Mesenchymal stem cell (in vitro differentiated cells and primary cell): ENCODE measurements at regions not wholly inside any gene's neighbourhood (a gene's known extent, or its start where the extent isn't known, plus 50 kb on each side); places are given as distances from the start of the nearest gene placed in this dataset.
"Not testable (repeated sequence)": the region's sequence is repeated elsewhere in the genome, so short reads cannot be mapped to it uniquely, and the experiment has no call there.

ENCODE experiments used
- DNase-seq: peaks from one replicate; pipeline ENCODE4 v3.0.0-alpha.2; 2013
- H2AFZ ChIP-seq: one replicate; pipeline ENCODE4 v1.6.1; 2013; ENCODE audit warnings: low read depth, mild to moderate bottlenecking, control low read depth, inconsistent platforms, low read length, moderate library complexity
- H2AK5ac ChIP-seq: 2 replicates; pipeline ENCODE4 v1.6.1; 2013; ENCODE audit warnings: low read length, moderate library complexity, mild to moderate bottlenecking, inconsistent platforms; ENCODE audit not compliant: severe bottlenecking
- H2BK120ac ChIP-seq: one replicate; pipeline ENCODE4 v1.6.1; 2013; ENCODE audit warnings: low read depth, mild to moderate bottlenecking, inconsistent platforms, low read length, moderate library complexity
- H2BK12ac ChIP-seq, 2 experiments: one replicate each; pipeline ENCODE4 v1.6.1; 2013; ENCODE audit warnings: inconsistent platforms in 2 of 2, low read length in 2 of 2, mild to moderate bottlenecking in 2 of 2, moderate library complexity in 2 of 2, control low read depth in 1 of 2
- H2BK15ac ChIP-seq: one replicate; pipeline ENCODE4 v1.6.1; 2013; ENCODE audit warnings: mild to moderate bottlenecking, low read depth, inconsistent platforms; ENCODE audit not compliant: poor library complexity, severe bottlenecking
- H2BK5ac ChIP-seq: 2 replicates; pipeline ENCODE4 v1.6.1; 2013; ENCODE audit warnings: low read depth, mild to moderate bottlenecking, low read length, control low read depth, inconsistent platforms; ENCODE audit not compliant: poor library complexity, severe bottlenecking
- H3K14ac ChIP-seq, 2 experiments: one replicate each; pipeline ENCODE4 v1.6.1; 2013; ENCODE audit warnings: inconsistent platforms in 2 of 2, low read length in 2 of 2, control low read depth in 1 of 2, mild to moderate bottlenecking in 1 of 2, moderate library complexity in 1 of 2
- H3K18ac ChIP-seq, 2 experiments: one replicate each; pipeline ENCODE4 v1.6.1; 2013; ENCODE audit warnings: inconsistent platforms in 2 of 2, low read length in 2 of 2, control low read depth in 1 of 2, low read depth in 1 of 2, mild to moderate bottlenecking in 1 of 2
- H3K23ac ChIP-seq, 2 experiments: one replicate each; pipeline ENCODE4 v1.6.1; 2013; ENCODE audit warnings: inconsistent platforms in 2 of 2, low read length in 2 of 2, mild to moderate bottlenecking in 2 of 2, moderate library complexity in 2 of 2, control low read depth in 1 of 2
- H3K27ac ChIP-seq: 2 replicates; pipeline ENCODE4 v1.5.1; 2013; ENCODE audit warnings: mild to moderate bottlenecking, moderate library complexity, low read length, control low read depth, inconsistent platforms; ENCODE audit not compliant: poor library complexity, severe bottlenecking
- H3K27me3 ChIP-seq, 2 experiments: 2 replicates each; pipeline versions ENCODE4 v1.6.1 to v1.7.0; 2013; ENCODE audit warnings: low read length in 2 of 2, mild to moderate bottlenecking in 2 of 2, moderate library complexity in 2 of 2, control low read depth in 1 of 2, inconsistent platforms in 1 of 2; ENCODE audit not compliant: control insufficient read depth in 1 of 2, insufficient read depth in 1 of 2
- H3K36me3 ChIP-seq, 2 experiments: 2 replicates each; pipeline versions ENCODE4 v1.6.1 to v1.7.0; 2013; ENCODE audit warnings: low read length in 2 of 2, control low read depth in 1 of 2, inconsistent platforms in 1 of 2, low read depth in 1 of 2, mild to moderate bottlenecking in 1 of 2; ENCODE audit not compliant: insufficient read depth in 2 of 2, control insufficient read depth in 1 of 2
- H3K4ac ChIP-seq, 2 experiments: one replicate each; pipeline ENCODE4 v1.6.1; 2013; ENCODE audit warnings: inconsistent platforms in 2 of 2, low read length in 2 of 2, mild to moderate bottlenecking in 2 of 2, moderate library complexity in 2 of 2, control low read depth in 1 of 2, low read depth in 1 of 2
- H3K4me1 ChIP-seq: 2 replicates; pipeline ENCODE4 v1.6.1; 2013; ENCODE audit warnings: low read depth, low read length, control low read depth; ENCODE audit not compliant: control insufficient read depth, insufficient read depth
- H3K4me2 ChIP-seq: 2 replicates; pipeline ENCODE4 v1.6.1; 2013; ENCODE audit warnings: low read length, mild to moderate bottlenecking, inconsistent platforms; ENCODE audit not compliant: poor library complexity, severe bottlenecking
- H3K4me3 ChIP-seq, 2 experiments: 2 replicates each; pipeline versions ENCODE4 v1.5.1 to v1.7.0; 2013; ENCODE audit warnings: low read length in 2 of 2, mild to moderate bottlenecking in 2 of 2, control low read depth in 1 of 2, low read depth in 1 of 2; ENCODE audit not compliant: insufficient read depth in 1 of 2
- H3K79me1 ChIP-seq: replicated peaks from 2 replicates; pipeline ENCODE4 v1.6.1; 2013; ENCODE audit warnings: mild to moderate bottlenecking, control low read depth, low read length, inconsistent platforms; ENCODE audit not compliant: poor library complexity, severe bottlenecking
- H3K9ac ChIP-seq: 2 replicates; pipeline ENCODE4 v1.7.0; 2013; ENCODE audit warnings: mild to moderate bottlenecking, low read length, moderate library complexity
- H3K9me3 ChIP-seq: 2 replicates; pipeline ENCODE4 v1.7.0; 2013; ENCODE audit warnings: mild to moderate bottlenecking, low read length; ENCODE audit not compliant: control insufficient read depth
- H4K8ac ChIP-seq: one replicate; pipeline ENCODE4 v1.6.1; 2013; ENCODE audit warnings: inconsistent platforms, mild to moderate bottlenecking, low read length, moderate library complexity
- H4K91ac ChIP-seq: one replicate; pipeline ENCODE4 v1.6.1; 2013; ENCODE audit warnings: mild to moderate bottlenecking, low read length, inconsistent platforms
- WGBS: methylation state at CpG from one replicate; pipeline ENCODE4 v1.1.7; 2013; ENCODE audit warnings: mixed read lengths; 5-methylcytosine and 5-hydroxymethylcytosine counted together

DNA sequence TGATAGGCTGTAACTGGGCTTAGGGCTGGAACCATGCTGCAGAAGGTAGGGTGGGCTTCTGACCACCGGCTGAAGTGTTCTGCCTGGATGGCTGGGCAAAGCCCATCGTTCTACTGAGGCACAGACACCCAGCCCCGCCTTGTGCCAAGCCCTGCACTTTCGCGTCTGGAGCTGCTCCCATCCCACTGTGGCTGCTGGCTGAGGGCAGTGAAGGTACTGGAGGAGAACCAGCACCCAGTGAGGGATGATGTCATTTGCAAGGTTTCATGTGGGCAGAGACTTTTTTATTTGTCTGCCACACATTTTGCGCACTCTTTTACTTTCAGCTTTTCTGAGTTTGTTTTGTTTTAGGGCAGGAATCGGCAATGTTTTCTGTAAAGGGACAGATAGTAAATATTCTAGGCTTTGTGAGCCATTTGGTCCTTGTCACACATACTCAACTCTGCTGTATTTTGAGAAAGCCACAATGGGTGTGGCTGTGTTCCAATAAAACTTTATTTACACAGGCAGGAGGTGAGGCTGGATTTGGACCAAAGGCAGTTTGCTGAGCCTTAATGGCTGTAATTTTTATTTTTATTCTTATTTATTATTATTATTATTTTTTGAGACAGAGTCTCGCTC, 85.6 kb downstream of the ASB1 start:
- peak overlapping the region in 1 of 2 experiments; percentile 36 for H3K14ac ChIP-seq
- no peak overlapping the region for H3K18ac ChIP-seq
- no peak overlapping the region for H3K23ac ChIP-seq
- no peak overlapping the region for H2AK5ac ChIP-seq
- DNase-seq, result no peak
- no peak overlapping the region for H3K4me2 ChIP-seq
- H4K8ac ChIP-seq, result no peak overlapping the region
- no peak overlapping the region for H3K4ac ChIP-seq
- no peaks in the 10 kb centered on the region for H3K79me1 ChIP-seq
- H2BK120ac ChIP-seq, result no peak overlapping the region
- H2BK15ac ChIP-seq, result no peak overlapping the region
- H2BK5ac ChIP-seq, result no peak overlapping the region
- H3K9me3 ChIP-seq, result peaks cover 12% of the 10 kb centered on the region
- no peak overlapping the region for H2BK12ac ChIP-seq
- 82% methylated on average over 8 of the region's 8 CpGs for WGBS
- no peak overlapping the region for H3K4me3 ChIP-seq
- H4K91ac ChIP-seq, result no peak overlapping the region
- peaks cover 0 to 12% of the 10 kb centered on the region in 2 experiments for H3K27me3 ChIP-seq
- H3K36me3 ChIP-seq, result no peaks in the 10 kb centered on the region
- H3K9ac ChIP-seq, result no peak overlapping the region
- H3K4me1 ChIP-seq, result no peaks in the 10 kb centered on the region
- H2AFZ ChIP-seq, result no peak overlapping the region
- H3K27ac ChIP-seq, result no peak overlapping the region

DNA sequence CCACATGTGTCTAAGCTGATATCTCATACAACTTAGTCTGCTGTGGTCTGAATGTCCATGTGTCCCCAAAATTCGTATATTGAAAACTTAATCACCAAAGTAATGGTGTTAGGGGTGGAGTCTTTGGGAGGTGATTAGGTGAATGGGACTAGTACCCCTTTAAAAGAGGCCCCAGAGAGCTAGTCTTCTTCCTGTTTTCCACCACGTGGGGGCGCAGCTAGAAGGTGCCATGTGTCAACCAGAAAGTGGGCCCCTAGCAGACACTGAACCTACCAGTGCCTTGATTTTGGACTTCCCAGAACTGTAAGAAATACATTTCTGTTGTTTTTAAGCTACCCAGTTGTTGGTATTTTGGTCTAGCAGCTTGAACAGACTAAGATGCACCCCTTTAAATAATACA, 86.6 kb downstream of the ASB1 start:
- H2AK5ac ChIP-seq, result no peak overlapping the region
- no peak overlapping the region for H2BK120ac ChIP-seq
- peaks cover 0 to 12% of the 10 kb centered on the region in 2 experiments for H3K27me3 ChIP-seq
- H2BK5ac ChIP-seq, result no peak overlapping the region
- H3K27ac ChIP-seq, result no peak overlapping the region
- no peak overlapping the region for H2AFZ ChIP-seq
- no peak overlapping the region for H4K91ac ChIP-seq
- no peaks in the 10 kb centered on the region for H3K4me1 ChIP-seq
- no peak overlapping the region for H3K14ac ChIP-seq
- H3K23ac ChIP-seq, result no peak overlapping the region
- no peak overlapping the region for H4K8ac ChIP-seq
- peak; percentile 43 for DNase-seq
- no peaks in the 10 kb centered on the region for H3K79me1 ChIP-seq
- H2BK15ac ChIP-seq, result no peak overlapping the region
- H2BK12ac ChIP-seq, result no peak overlapping the region
- no peak overlapping the region for H3K4me3 ChIP-seq
- no peak overlapping the region for H3K4ac ChIP-seq
- no peak overlapping the region for H3K18ac ChIP-seq
- 0% methylated on average over 2 of the region's 3 CpGs for WGBS
- H3K36me3 ChIP-seq, result no peaks in the 10 kb centered on the region
- H3K9me3 ChIP-seq, result peaks cover 16% of the 10 kb centered on the region
- no peak overlapping the region for H3K4me2 ChIP-seq
- no peak overlapping the region for H3K9ac ChIP-seq

- not testable (repeated sequence) for H3K18ac ChIP-seq, H3K27ac ChIP-seq, H2BK15ac ChIP-seq, H3K4me3 ChIP-seq, H3K9ac ChIP-seq, H2AFZ ChIP-seq, H4K91ac ChIP-seq, H2AK5ac ChIP-seq, H3K4ac ChIP-seq, H4K8ac ChIP-seq, H3K23ac ChIP-seq, DNase-seq, H3K4me1 ChIP-seq, H2BK5ac ChIP-seq, H3K14ac ChIP-seq, H3K4me2 ChIP-seq, H2BK12ac ChIP-seq, H3K79me1 ChIP-seq, H3K36me3 ChIP-seq, H2BK120ac ChIP-seq
- Histone ChIP-seq H3K27me3 (peaks cover 0 to 10% of the 10 kb centered on the region in 2 experiments), H3K9me3 (peaks cover 16% of the 10 kb centered on the region)
- WGBS, result 95% methylated on average over 23 of the region's 23 CpGs
These were observed 87.3 kb downstream of the ASB1 start for GRCh38 chr2:238514024-238514423.

- Histone ChIP-seq H3K9ac (peak overlapping the region; percentile 65), H2BK15ac (no peak overlapping the region), H2BK12ac (no peak overlapping the region), H3K4me1 (no peaks in the 10 kb centered on the region), H2AFZ (no peak overlapping the region), H2BK5ac (no peak overlapping the region), H3K14ac (no peak overlapping the region), H3K4ac (no peak overlapping the region), H3K4me3 (no peak overlapping the region), H3K27me3 (no peaks in the 10 kb centered on the region), H4K91ac (no peak overlapping the region), H3K9me3 (peaks cover 16% of the 10 kb centered on the region), H2AK5ac (no peak overlapping the region), H2BK120ac (no peak overlapping the region), H3K36me3 (no peaks in the 10 kb centered on the region), H3K18ac (no peak overlapping the region), H3K23ac (no peak overlapping the region), H3K79me1 (no peaks in the 10 kb centered on the region), H3K27ac (no peak overlapping the region), H4K8ac (no peak overlapping the region), H3K4me2 (no peak overlapping the region)
- 90% methylated on average over 2 of the region's 2 CpGs for WGBS
- no peak for DNase-seq
These were observed 88.7 kb downstream of the ASB1 start for GRCh38 chr2:238515377-238515776.
